IMR-90 (cell line): ENCODE measurements at regions not wholly inside any gene's neighbourhood (a gene's known extent, or its start where the extent isn't known, plus 50 kb on each side); places are given as distances from the start of the nearest gene placed in this dataset.
"Not testable (repeated sequence)": the region's sequence is repeated elsewhere in the genome, so short reads cannot be mapped to it uniquely, and the experiment has no call there.

ENCODE experiments used
- ATAC-seq: fragments of 200-7000 bp; cut with Tn5 transposase; 2 replicates; pipeline ENCODE4 v1.9.1; 2020; ENCODE audit warnings: low read depth, mild to moderate bottlenecking, moderate library complexity
- BruUV-seq: library from RNA; stranded (reverse); fragments of 400-500 nt; replicated peaks from 2 replicates; lab custom pipeline; 2021; lab: Mats Ljungman, UMichigan
- CTCF ChIA-PET: fragments of 300-600 bp; formaldehyde crosslinking; extraction: SDS; loops from one replicate; lab custom pipeline; 2021; ENCODE audit warnings: antibody characterized with exemption; lab: Yijun Ruan, JAX
- POLR2A ChIA-PET: fragments of 300-600 bp; sonication (Branson Sonifier 250); formaldehyde crosslinking; loops from one replicate; lab custom pipeline; 2022; ENCODE audit warnings: antibody characterized with exemption; ENCODE audit not compliant: unreplicated experiment; lab: Charles Lee
- DNase-seq: peaks from one replicate; pipeline ENCODE4 v3.0.0; 2013
- H2AFZ ChIP-seq: replicated peaks from 2 replicates; pipeline ENCODE3; 2013; ENCODE audit warnings: low read length, mild to moderate bottlenecking; ENCODE audit not compliant: poor library complexity
- H2AK5ac ChIP-seq: 2 replicates; pipeline ENCODE4 v1.6.1; 2013; ENCODE audit warnings: low read depth, low read length, inconsistent platforms
- H2AK9ac ChIP-seq: replicated peaks from 2 replicates; pipeline ENCODE3; 2013; ENCODE audit warnings: mild to moderate bottlenecking, low read depth, low read length, moderate library complexity; ENCODE audit not compliant: poor library complexity
- H2BK120ac ChIP-seq: 2 replicates; pipeline ENCODE4 v1.6.1; 2013; ENCODE audit warnings: low read depth, low read length, inconsistent platforms
- H2BK15ac ChIP-seq: 3 replicates; pipeline ENCODE4 v1.6.1; 2013; ENCODE audit warnings: low read depth, low read length, inconsistent platforms
- H2BK20ac ChIP-seq: 2 replicates; pipeline ENCODE4 v1.6.1; 2013; ENCODE audit warnings: low read depth, mild to moderate bottlenecking, inconsistent platforms, low read length, moderate library complexity
- H2BK5ac ChIP-seq: 2 replicates; pipeline ENCODE4 v1.6.1; 2013; ENCODE audit warnings: mild to moderate bottlenecking, low read depth, low read length, inconsistent platforms; ENCODE audit not compliant: poor library complexity, severe bottlenecking
- H3K14ac ChIP-seq: replicated peaks from 2 replicates; pipeline ENCODE4 v1.6.1; 2013; ENCODE audit warnings: low read depth, low read length, inconsistent platforms
- H3K18ac ChIP-seq: 2 replicates; pipeline ENCODE4 v1.6.1; 2013; ENCODE audit warnings: low read depth, low read length, control low read depth
- H3K23ac ChIP-seq: 2 replicates; pipeline ENCODE4 v1.6.1; 2013; ENCODE audit warnings: low read depth, low read length, inconsistent platforms
- H3K27ac ChIP-seq: 2 replicates; pipeline ENCODE4 v1.5.1; 2013; ENCODE audit warnings: mild to moderate bottlenecking, control low read depth, low read length; ENCODE audit not compliant: insufficient read depth
- H3K27me3 ChIP-seq: 2 replicates; pipeline ENCODE4 v1.6.1; 2013; ENCODE audit warnings: low read length; ENCODE audit not compliant: control insufficient read depth, insufficient read depth
- H3K36me3 ChIP-seq: 2 replicates; pipeline ENCODE4 v1.6.1; 2013; ENCODE audit warnings: low read length, mixed read lengths; ENCODE audit not compliant: control insufficient read depth, insufficient read depth
- H3K4ac ChIP-seq: 2 replicates; pipeline ENCODE4 v1.6.1; 2013; ENCODE audit warnings: low read depth, low read length, inconsistent platforms
- H3K4me1 ChIP-seq: 2 replicates; pipeline ENCODE4 v1.6.1; 2013; ENCODE audit warnings: low read length, mixed read lengths; ENCODE audit not compliant: control insufficient read depth, insufficient read depth
- H3K4me2 ChIP-seq: 2 replicates; pipeline ENCODE4 v1.6.1; 2013; ENCODE audit warnings: low read depth, mild to moderate bottlenecking, control low read depth, low read length, moderate library complexity
- H3K4me3 ChIP-seq: 2 replicates; pipeline ENCODE4 v1.5.1; 2013; ENCODE audit warnings: low read depth, mild to moderate bottlenecking, control low read depth, low read length, moderate library complexity; ENCODE audit not compliant: insufficient read depth
- H3K56ac ChIP-seq: 2 replicates; pipeline ENCODE4 v1.6.1; 2013; ENCODE audit warnings: low read length, inconsistent platforms; ENCODE audit not compliant: insufficient read depth; ENCODE audit errors: extremely low read depth
- H3K79me1 ChIP-seq, 2 experiments: 2 replicates each; pipeline ENCODE4 v1.6.1; 2013; ENCODE audit warnings: low read length in 2 of 2, inconsistent platforms in 1 of 2, low read depth in 1 of 2
- H3K9ac ChIP-seq: 2 replicates; pipeline ENCODE4 v1.6.1; 2013; ENCODE audit warnings: low read depth, low read length, control low read depth
- H3K9me1 ChIP-seq: 2 replicates; pipeline ENCODE4 v1.6.1; 2013; ENCODE audit warnings: low read length, inconsistent platforms; ENCODE audit not compliant: insufficient read depth
- H3K9me3 ChIP-seq: 2 replicates; pipeline ENCODE4 v1.6.1; 2013; ENCODE audit warnings: low read length; ENCODE audit not compliant: control insufficient read depth, insufficient read depth
- H4K20me1 ChIP-seq: 2 replicates; pipeline ENCODE4 v1.6.1; 2013; ENCODE audit warnings: low read length, inconsistent platforms; ENCODE audit not compliant: insufficient read depth
- H4K5ac ChIP-seq: 2 replicates; pipeline ENCODE4 v1.6.1; 2013; ENCODE audit warnings: mild to moderate bottlenecking, low read depth, low read length, control low read depth
- H4K8ac ChIP-seq, 2 experiments: 2 replicates each; pipeline ENCODE4 v1.6.1; 2013; ENCODE audit warnings: low read depth in 2 of 2, low read length in 2 of 2, control low read depth in 1 of 2, inconsistent platforms in 1 of 2
- H4K91ac ChIP-seq: 2 replicates; pipeline ENCODE4 v1.6.1; 2013; ENCODE audit warnings: low read depth, low read length, inconsistent platforms; ENCODE audit not compliant: insufficient read depth
- WGBS, 2 experiments: methylation state at CpG; one replicate each; pipeline versions ENCODE4 v1.1.5 to v1.1.7; 2013; ENCODE audit warnings: missing lambda C conversion rate in 2 of 2; ENCODE audit not compliant: insufficient read length in 1 of 2; ENCODE audit errors: extremely low coverage in 2 of 2; 5-methylcytosine and 5-hydroxymethylcytosine counted together
- dilution Hi-C: fragments of 300-500 bp; cut with HindIII; formaldehyde crosslinking; loops from one replicate; pipeline ENCODE4 v1.14.3; 2018; ENCODE audit warnings: low sequenced_read_pairs; ENCODE audit not compliant: unreplicated experiment
- in situ Hi-C: fragments of 300-500 bp; cut with MboI; formaldehyde crosslinking; loops from 3 replicates; pipeline ENCODE4 v1.14.3; 2019; ENCODE audit warnings: low sequenced_read_pairs, inconsistent platforms, mixed read lengths
- intact Hi-C: fragments of 100-400 bp; cut with micrococcal nuclease; formaldehyde crosslinking; loops from 2 replicates; pipeline ENCODE4 v1.10.0; 2022

GRCh38 chr1:206298032-206298392 lies 94.7 kb downstream of the SRGAP2 start:
- H4K20me1 ChIP-seq, H3K27me3 ChIP-seq, H4K5ac ChIP-seq, H2AFZ ChIP-seq, CTCF ChIA-PET, H2AK5ac ChIP-seq, H3K4ac ChIP-seq, in situ Hi-C loops, H2BK120ac ChIP-seq, H3K56ac ChIP-seq, H3K14ac ChIP-seq, H3K27ac ChIP-seq, POLR2A ChIA-PET, H2BK5ac ChIP-seq, intact Hi-C loops, H3K9ac ChIP-seq, H3K4me3 ChIP-seq, H4K91ac ChIP-seq, H3K23ac ChIP-seq, BruUV-seq, ATAC-seq, dilution Hi-C loops, H2AK9ac ChIP-seq, H3K18ac ChIP-seq, H4K8ac ChIP-seq, DNase-seq, H3K79me1 ChIP-seq, H3K36me3 ChIP-seq, H2BK20ac ChIP-seq, H3K9me3 ChIP-seq, H3K4me1 ChIP-seq, H3K9me1 ChIP-seq, H3K4me2 ChIP-seq, H2BK15ac ChIP-seq: not testable (repeated sequence)
- WGBS, 2 experiments = no CpG with 5 or more reads among the region's 4 CpGs

DNA sequence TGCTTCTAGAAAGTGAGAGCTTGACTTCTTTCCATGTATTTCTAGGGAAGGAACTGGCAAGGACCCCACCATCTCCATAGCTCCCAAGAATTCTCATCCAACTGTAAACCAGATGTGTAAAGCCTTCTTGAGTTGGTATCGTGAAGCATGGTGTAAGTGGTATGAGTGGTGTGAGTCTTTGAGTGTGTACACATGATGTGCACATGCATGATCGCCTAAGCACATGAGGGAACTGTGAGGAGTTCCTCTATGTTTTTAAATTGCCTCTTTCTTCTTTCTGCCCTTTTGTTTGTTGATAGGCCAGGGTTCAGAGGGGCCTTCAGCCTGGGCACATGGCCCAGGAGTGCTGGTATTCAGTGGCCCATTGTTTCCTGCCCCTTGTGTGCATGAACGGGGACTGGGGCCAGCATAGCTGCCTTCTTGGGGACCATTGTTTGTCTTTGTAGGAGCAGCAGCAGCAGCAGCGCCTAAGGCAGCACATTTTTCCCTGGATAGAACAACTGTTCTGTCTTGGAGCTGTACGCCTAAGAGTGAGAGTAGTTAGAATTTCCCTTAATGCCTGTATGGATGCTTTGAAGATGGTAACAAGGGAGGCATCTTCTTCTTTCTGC lies 95.9 kb downstream of the SRGAP2 start:
- H3K23ac ChIP-seq, H3K27me3 ChIP-seq, H3K4ac ChIP-seq, H3K14ac ChIP-seq, H3K18ac ChIP-seq, H2BK120ac ChIP-seq, H3K56ac ChIP-seq, H2BK15ac ChIP-seq, H3K4me1 ChIP-seq, H3K9me1 ChIP-seq, H4K8ac ChIP-seq, H3K4me2 ChIP-seq, H3K79me1 ChIP-seq, intact Hi-C loops, H3K9ac ChIP-seq, POLR2A ChIA-PET, H4K5ac ChIP-seq, in situ Hi-C loops, H2BK20ac ChIP-seq, H3K36me3 ChIP-seq, H4K20me1 ChIP-seq, H2AFZ ChIP-seq, H4K91ac ChIP-seq, H2AK5ac ChIP-seq, H2AK9ac ChIP-seq, ATAC-seq, H3K4me3 ChIP-seq, BruUV-seq, DNase-seq, dilution Hi-C loops, H3K9me3 ChIP-seq, H3K27ac ChIP-seq, CTCF ChIA-PET, H2BK5ac ChIP-seq: not testable (repeated sequence)
- WGBS, 2 experiments = no CpG with 5 or more reads among the region's 5 CpGs
